ENCODE measurements at regions not wholly inside any gene's neighbourhood (a gene's known extent, or its start where the extent isn't known, plus 50 kb on each side); places are given as distances from the start of the nearest gene placed in this dataset.
"Not testable (repeated sequence)": the region's sequence is repeated elsewhere in the genome, so short reads cannot be mapped to it uniquely, and the experiment has no call there.

DNA sequence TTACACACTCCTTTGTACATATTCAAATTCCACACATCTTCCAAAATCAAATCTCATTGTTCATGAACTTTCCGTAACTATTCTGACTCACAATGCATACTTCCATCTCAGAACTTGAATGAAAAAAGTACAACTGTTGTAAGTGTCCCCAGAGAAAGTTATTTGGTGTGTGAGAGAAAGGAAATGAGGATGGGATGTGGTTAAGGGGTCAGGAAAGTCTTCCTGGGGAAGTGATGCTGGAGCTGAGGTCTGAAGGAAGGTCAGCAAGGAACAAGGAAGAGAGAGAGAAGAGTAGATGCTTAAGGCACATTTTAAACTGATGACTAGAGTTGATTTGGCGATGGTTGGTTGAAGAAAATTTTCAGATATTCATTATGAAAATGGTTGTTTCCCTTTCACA, 340.0 kb upstream of the STXBP6 start:
- ATAC-seq: no peak
- no peaks in the 10 kb centered on the region for H3K27me3 ChIP-seq
- no peak overlapping the region for H3K27ac ChIP-seq
- TF ChIP-seq POLR2AphosphoS5 (IDR thresholded peaks at IDR 0.05): no peak
- no peak for TF ChIP-seq EP300 (IDR thresholded peaks at IDR 0.05)
- no peak for TF ChIP-seq POLR2A (IDR thresholded peaks at IDR 0.05)
- TF ChIP-seq, protein P1, sequence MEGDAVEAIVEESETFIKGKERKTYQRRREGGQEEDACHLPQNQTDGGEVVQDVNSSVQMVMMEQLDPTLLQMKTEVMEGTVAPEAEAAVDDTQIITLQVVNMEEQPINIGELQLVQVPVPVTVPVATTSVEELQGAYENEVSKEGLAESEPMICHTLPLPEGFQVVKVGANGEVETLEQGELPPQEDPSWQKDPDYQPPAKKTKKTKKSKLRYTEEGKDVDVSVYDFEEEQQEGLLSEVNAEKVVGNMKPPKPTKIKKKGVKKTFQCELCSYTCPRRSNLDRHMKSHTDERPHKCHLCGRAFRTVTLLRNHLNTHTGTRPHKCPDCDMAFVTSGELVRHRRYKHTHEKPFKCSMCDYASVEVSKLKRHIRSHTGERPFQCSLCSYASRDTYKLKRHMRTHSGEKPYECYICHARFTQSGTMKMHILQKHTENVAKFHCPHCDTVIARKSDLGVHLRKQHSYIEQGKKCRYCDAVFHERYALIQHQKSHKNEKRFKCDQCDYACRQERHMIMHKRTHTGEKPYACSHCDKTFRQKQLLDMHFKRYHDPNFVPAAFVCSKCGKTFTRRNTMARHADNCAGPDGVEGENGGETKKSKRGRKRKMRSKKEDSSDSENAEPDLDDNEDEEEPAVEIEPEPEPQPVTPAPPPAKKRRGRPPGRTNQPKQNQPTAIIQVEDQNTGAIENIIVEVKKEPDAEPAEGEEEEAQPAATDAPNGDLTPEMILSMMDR (IDR thresholded peaks at IDR 0.05): no peak
- H3K4me3 ChIP-seq: no peak overlapping the region
- no peaks in the 10 kb centered on the region for H3K9me3 ChIP-seq
- H3K4me1 ChIP-seq: no peaks in the 10 kb centered on the region
- no peaks in the 10 kb centered on the region for H3K36me3 ChIP-seq
- 75 to 84% methylated on average over 2 of the region's 2 CpGs for WGBS, 2 donors (ENCODE audit: low coverage in 1 of 2)

DNA sequence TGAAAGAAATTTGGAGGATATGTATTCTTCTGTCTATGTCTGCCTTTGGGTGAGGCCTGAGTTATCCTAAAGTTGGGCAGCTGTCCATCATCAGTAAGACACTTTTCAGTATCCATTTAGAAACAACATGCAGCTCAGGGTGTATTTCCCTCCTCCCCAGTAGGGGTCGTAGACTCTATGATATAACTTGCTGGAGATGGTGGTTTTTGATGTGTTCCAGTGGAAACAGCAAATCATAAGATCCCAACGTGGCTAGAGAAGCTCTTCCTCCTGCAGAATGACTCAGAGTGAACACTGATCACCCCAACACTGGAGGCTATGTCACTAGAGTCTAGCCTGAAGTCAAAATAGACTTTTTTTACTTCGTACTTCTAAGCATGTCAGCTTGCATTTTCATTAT, 331.6 kb upstream of the STXBP6 start:
- no peak for ATAC-seq
- Histone ChIP-seq H3K4me3 (no peak overlapping the region), H3K27ac (no peak overlapping the region), H3K9me3 (peaks cover 0 to 9% (median 0%) of the 10 kb centered on the region in 3 donors), H3K4me1 (no peaks in the 10 kb centered on the region), H3K27me3 (no peaks in the 10 kb centered on the region), H3K36me3 (no peaks in the 10 kb centered on the region)
- TF ChIP-seq EP300 (IDR thresholded peaks at IDR 0.05) (no peak), POLR2A (IDR thresholded peaks at IDR 0.05) (no peak), POLR2AphosphoS5 (IDR thresholded peaks at IDR 0.05) (no peak)
- TF ChIP-seq, protein P1 (IDR thresholded peaks at IDR 0.05): no peak
- WGBS, 2 donors (ENCODE audit: low coverage in 1 of 2): 27 to 33% methylated on average over 2 to 3 of the region's 3 CpGs

DNA sequence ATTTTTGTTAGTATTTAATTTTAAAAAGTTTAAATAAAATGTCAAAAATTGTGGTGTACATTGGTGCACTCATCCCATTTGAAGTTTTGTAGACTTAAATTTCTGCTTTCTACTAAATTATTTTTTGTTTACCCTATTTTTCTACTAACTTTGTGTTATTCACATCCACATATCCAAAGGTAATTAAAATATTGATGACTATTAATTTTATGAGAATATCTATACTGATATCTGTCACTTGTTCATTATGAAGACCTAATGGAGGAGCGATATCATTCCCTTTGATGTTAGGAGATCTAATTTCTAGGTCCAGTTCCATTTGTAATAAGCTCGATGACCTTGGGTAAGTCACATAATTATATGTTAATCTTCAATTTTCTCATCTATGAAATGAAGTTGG, 325.7 kb upstream of the STXBP6 start:
- no peak for ATAC-seq

DNA sequence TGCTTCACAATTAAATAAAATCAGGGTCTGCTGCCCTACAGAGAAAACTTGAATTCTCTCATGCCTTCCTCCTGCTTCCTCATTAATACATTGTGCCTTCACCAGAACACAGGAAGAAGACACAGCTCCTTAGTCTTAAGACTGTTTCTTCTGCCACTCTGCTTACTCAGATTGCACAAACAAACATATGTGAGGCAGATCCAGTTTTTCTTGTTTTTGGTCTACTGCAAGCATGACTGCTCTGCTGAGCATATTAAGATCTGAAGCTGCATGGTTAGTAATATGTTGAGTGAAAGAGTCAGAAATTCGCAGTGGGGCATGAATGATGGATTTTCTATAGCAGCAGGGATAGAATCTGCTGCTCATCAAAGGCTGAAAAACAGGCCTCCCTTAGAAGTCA, 321.1 kb upstream of the STXBP6 start:
- Histone ChIP-seq H3K9me3 (peaks cover 0 to 6% (median 0%) of the 10 kb centered on the region in 3 donors), H3K27me3 (no peaks in the 10 kb centered on the region), H3K36me3 (no peaks in the 10 kb centered on the region), H3K4me1 (no peaks in the 10 kb centered on the region), H3K27ac (no peak overlapping the region), H3K4me3 (no peak overlapping the region)
- no peak for ATAC-seq
- WGBS, 2 donors (ENCODE audit: low coverage in 1 of 2): 83% methylated on average over 1 of the region's 1 CpG
- no peak for TF ChIP-seq POLR2AphosphoS5 (IDR thresholded peaks at IDR 0.05)

More for the DNA sequence above, 325.7 kb upstream of the STXBP6 start:
- H3K4me3 ChIP-seq: no peak overlapping the region
- peaks cover 0 to 9% (median 0%) of the 10 kb centered on the region in 3 donors for H3K9me3 ChIP-seq
- no peak for TF ChIP-seq EP300 (IDR thresholded peaks at IDR 0.05)
- TF ChIP-seq POLR2AphosphoS5 (IDR thresholded peaks at IDR 0.05): no peak
- no peak for TF ChIP-seq POLR2A (IDR thresholded peaks at IDR 0.05)
- TF ChIP-seq, protein P1 (IDR thresholded peaks at IDR 0.05): no peak
- no peak overlapping the region for H3K27ac ChIP-seq
- WGBS, 2 donors (ENCODE audit: low coverage in 1 of 2): 91 to 100% methylated on average over 2 of the region's 2 CpGs
- no peaks in the 10 kb centered on the region for H3K27me3 ChIP-seq
- H3K36me3 ChIP-seq: no peaks in the 10 kb centered on the region
- H3K4me1 ChIP-seq: no peaks in the 10 kb centered on the region

DNA sequence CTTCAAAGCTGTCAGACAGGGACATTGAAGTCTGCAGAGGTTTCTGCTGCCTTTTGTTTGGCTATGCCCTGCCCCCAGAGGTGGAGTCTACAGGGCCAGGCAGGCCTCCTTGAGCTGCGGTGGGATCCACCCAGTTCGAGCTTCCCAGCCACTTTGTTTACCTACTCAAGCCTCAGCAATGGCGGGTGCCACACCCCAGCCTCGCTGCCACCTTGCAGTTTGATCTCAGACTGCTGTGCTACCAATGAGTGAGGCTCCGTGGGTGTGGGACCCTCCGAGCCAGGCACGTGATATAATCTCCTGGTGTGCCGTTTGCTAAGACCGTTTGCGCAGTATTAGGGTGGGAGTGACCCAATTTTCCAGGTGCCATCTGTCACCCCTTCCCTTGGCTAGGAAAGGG, 320.1 kb upstream of the STXBP6 start:
- H3K9me3 ChIP-seq, H3K4me1 ChIP-seq, H3K27me3 ChIP-seq, ATAC-seq, H3K27ac ChIP-seq, H3K4me3 ChIP-seq, H3K36me3 ChIP-seq: not testable (repeated sequence)
- 93% methylated on average over 3 of the region's 10 CpGs; no CpG with 5 or more reads in 1 of the 2 donors for WGBS, 2 donors (ENCODE audit: low coverage in 1 of 2)

DNA sequence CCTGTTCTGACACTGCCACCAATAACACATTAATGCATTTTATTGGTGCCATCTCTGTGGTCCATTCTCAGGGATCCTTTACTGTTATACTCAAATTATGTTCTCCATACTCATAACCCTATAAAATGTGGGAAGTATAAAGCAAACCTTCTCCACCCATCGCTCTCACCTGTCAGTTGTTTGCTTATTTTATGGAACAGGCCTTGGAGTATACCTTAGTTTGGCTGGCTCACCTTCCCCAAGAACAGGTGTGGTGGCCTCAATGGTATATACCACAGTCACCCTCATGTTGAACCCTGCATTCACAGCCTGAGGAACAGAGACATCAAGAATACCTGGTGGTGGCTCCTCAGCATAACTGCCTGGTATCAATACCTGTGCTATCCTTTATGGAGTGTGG, 308.4 kb upstream of the STXBP6 start:
- H3K4me3 ChIP-seq: no peak overlapping the region
- 88 to 93% methylated on average over 1 of the region's 1 CpG for WGBS, 2 donors (ENCODE audit: low coverage in 1 of 2)
- no peaks in the 10 kb centered on the region for H3K36me3 ChIP-seq
- no peak for ATAC-seq
- no peak overlapping the region for H3K27ac ChIP-seq
- TF ChIP-seq POLR2A (IDR thresholded peaks at IDR 0.05) (no peak), EP300 (IDR thresholded peaks at IDR 0.05) (no peak), POLR2AphosphoS5 (IDR thresholded peaks at IDR 0.05) (no peak)
- TF ChIP-seq, protein P1 (IDR thresholded peaks at IDR 0.05): no peak
- no peaks in the 10 kb centered on the region for H3K9me3 ChIP-seq
- H3K27me3 ChIP-seq: no peaks in the 10 kb centered on the region
- no peaks in the 10 kb centered on the region for H3K4me1 ChIP-seq
